Fibroblast of skin of back (primary cell): ENCODE measurements at regions not wholly inside any gene's neighbourhood (a gene's known extent, or its start where the extent isn't known, plus 50 kb on each side); places are given as distances from the start of the nearest gene placed in this dataset.
"Not testable (repeated sequence)": the region's sequence is repeated elsewhere in the genome, so short reads cannot be mapped to it uniquely, and the experiment has no call there.

Experiments
- DNase-seq: peaks from one replicate; pipeline ENCODE4 v3.0.0-alpha.2; 2013

DNA sequence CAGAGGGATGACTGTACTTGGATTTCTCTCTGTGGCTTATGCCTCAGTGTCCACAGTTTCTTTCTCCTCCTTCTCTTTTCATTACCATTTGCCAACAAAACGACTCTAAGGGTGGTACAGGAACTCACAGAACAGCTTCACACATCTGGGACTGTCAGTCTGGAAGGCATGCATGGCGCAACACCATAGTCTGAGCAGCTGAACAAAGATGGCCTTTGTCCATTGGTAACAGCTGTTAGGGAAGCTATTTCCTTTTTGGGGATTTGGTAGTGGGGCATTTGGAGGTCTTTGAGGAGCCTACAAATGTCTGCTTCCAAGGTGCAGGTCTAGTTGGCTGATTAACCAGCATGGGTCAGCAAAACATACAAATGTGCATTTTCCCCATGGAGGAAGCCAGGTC lies 81.4 kb upstream of the PCDH8 start:
- no peak for DNase-seq

DNA sequence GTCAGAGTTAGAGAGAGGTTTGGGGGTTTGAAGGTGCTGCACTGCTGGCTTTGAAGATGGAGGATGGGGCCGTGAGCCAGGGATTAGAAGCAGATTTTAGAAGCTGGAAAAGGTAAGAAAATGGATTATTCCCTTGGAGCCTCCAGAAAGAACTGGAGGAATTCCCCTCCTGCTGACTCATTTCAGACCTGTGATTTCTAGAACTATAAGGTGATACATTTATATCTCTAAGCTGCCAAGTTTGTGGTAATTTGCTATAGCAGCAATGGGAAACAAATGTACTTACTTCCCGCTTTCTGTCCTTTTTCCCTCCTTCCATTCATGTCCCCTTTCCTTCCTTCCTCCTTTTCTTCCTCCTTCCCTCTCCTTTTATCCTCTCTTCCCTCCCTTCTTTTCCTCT lies 78.5 kb upstream of the PCDH8 start:
- no peak for DNase-seq

DNA sequence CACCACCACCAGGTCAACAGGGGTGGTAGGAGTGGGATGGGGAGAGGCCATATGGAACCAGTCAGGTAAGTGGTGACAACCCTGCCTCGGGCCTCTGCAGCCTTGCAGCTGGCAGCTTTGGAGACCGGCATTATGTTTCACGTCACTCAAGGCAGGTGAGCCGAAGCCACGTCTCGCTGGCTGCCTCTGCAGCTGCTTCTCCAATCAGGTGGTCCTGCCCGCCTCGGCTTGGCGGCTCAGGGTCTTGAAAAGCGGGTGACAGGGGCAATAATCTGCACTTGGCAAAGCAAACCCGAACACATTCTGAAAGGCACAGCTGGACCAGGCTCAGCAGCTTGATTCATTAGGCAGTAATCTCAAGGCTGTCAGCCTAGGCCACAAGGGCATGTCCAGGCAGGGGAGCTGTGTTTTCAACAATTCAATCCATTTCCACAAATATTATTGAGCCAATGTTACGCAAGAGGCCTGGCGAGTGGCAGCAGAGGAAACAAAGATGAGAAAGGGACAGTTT lies 77.4 kb upstream of the PCDH8 start:
- no peak for DNase-seq

DNA sequence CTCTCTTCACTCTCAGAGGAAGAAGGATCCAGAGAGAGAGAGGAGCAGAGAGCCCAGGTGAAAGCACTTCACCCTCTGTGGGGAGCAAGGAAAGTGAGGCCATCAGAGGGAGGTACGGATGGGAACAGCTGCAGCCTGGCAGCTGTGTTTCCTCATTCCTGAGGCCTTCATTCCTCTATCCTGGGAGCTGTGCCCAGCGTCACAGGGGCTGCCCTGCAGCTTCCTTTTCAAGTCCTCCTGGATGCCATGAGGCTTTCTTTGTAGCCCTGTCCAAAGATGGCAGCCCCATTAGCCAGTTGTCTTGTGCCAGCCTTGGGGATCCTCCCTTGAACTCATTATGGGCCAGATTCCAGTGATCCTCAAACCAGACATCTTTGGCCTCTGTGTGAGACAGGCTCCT lies 76.8 kb upstream of the PCDH8 start:
- no peak for DNase-seq

DNA sequence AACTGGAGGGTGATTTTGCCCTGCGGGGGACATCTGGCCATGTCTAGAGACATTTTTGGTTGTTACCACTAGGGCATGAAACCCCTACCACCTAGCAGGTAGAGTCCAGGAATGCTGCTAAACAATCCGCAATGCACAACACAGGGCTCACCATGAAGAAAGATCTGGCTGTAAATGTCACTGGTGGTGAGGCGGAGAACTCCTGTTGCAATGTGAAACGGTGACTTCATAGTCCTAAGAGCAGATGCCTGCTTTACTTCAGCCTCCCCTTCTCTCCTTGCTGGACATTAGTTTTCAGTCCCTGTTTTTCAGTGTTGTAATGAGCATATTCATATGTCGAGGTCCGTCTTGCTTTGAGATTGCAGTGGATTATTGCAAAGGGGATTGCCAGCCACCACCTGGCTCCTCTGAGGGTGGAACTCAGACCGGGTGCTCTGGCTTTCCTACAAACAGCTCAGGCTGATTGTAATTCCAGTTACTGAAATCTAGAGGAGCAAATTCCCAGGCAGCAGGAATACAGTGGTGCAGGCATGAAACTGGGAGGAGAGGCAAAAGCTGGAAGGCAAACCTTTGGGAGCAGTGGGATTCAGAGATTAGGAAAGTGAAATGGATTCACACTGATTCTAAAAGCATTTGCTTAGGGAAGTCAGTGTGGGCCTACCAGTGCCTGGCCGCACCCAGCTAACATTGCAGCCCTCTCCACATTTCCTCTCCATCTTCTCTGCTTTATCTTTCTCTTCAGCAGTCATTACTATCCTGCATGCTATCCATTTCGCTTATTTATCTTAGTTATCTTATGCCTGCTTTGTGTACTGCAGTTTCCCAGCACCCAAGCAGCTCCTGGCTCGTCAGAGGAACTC lies 76.1 kb upstream of the PCDH8 start:
- no peak for DNase-seq

DNA sequence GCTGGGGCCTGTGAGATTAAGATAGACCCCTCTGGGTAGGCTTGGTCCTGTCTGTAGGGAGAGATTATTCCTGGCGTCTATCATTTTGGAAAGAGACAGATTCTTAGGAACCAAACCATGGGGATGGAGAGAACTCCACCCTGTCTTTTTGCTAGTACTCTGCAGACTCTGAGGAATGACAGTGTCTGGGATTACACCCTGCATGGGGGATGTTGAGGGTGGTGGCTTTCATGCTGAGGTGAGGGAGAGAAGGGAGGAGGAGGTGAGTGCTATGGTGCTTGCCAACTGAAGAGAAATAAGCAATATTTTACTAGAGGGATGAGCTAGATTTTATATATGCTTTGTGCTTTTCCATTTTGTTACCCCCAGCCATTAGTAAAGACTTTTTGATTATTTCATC lies 74.5 kb upstream of the PCDH8 start:
- no peak for DNase-seq

DNA sequence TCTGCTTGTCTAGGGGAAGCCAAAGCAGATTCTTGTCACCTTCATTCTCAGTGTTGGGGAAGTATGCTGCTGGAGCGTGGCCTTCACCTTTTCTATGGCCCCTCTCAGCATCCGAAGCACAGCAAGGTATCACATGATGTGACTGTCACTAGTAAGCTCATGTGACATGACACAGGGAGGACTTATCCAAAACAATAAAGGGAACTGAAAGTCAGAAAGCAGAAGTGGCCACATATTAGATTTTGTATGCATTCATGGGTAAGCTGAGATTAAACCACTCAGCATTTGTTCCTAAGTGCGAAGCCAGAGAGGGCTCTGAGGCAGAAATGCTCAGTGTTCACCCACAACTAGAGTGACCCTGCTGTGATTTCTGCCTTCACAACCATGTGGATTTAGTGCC lies 72.8 kb upstream of the PCDH8 start:
- no peak for DNase-seq

DNA sequence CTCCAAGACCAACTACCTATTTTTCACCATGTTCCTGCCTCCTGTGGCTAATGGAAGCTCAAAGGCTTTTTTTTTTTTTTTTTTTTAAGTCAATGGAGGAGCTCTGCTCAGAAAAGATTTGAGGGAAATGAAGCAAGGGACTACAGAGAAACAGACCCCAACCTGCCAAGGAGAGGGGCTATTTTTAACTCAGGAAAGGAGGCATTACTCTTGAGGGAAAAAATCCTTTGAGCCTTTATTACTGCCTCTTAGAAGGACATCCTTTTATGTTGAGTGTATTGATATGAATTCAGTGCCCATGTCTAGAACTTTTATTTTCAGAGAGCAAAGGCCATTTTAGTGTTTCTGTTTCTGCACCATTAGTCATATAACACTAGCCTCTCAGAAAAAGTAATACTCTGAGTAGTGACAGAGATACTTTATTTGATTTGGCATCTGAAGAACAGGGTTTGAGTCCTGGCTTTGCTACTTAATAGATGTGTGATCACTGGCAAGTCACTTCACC lies 68.1 kb upstream of the PCDH8 start:
- DNase-seq = no peak

DNA sequence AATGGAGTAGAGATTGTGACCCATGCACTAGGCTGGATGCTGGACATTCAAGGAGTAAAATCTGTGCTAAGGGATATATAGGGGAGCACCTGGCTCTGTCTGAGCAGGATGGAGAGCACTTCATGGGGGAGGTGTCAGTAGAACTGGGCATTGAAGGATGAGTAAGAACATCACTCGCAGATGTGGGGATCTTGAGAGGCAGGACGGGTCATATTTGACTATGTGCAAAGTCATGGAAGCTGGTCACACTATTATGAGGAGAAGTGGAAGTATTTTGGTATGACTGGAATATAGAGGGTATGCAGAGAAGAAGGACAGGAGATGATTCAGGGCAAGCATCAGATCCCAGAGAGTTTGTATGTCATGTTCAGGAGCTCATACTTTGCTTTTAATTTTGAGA lies 62.9 kb upstream of the PCDH8 start:
- DNase-seq = no peak

DNA sequence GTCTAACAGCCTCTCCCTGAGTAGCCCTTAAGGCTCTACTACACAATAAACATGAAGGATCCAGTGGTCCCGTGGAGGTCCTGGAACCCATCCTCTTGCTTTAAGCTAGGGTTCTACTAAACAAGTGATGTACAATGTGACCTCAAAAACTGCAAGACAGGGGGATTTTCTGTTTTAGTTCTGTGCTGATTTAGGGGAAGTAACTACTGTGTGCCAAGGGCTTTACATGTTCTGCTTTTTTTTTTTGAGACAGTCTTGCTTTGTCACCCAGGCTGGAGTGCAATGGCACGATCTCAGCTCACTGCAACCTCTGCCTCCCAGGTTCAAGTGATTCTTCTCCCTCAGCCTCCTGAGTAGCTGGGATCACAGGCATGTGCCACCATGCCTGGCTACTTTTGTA lies 61.9 kb upstream of the PCDH8 start:
- DNase-seq = not testable (repeated sequence)

DNA sequence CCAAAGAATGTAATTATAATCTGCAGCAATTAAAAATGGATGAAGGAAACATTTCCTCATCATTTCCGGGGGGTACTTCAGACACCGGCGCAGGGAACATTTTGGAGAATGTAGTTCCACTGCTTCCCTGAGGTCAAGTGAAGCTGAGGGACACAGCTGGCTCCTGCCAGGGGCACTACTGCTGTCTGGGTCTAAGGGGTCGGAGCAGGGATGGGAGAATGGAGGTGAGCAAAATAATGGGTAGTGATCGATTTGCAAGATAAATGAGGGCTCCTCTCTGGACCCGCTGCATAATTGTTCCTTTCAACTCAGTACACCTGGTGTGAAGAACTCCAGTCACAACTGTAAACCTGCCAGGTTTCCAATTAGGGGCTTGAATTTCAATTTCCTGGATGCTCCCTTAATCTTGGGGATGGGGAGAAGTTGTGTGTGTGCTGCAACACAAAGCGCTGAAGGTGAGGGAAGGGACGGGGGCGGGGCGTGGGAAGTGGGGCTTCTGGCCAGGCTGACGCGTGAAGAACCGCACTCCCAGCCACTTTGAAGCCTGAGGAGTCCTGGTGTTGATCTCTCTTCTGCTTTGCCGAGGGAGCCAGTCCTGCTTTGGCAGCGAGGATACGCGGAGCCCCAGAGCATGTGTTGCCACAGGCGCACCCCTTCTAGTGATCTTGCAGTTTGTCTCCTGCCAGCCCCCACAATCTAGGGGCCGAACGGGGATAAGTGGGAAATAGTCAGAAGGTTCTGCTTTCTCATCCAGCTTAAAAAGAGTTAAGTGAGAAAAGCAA lies 57.9 kb upstream of the PCDH8 start:
- DNase-seq = no peak

DNA sequence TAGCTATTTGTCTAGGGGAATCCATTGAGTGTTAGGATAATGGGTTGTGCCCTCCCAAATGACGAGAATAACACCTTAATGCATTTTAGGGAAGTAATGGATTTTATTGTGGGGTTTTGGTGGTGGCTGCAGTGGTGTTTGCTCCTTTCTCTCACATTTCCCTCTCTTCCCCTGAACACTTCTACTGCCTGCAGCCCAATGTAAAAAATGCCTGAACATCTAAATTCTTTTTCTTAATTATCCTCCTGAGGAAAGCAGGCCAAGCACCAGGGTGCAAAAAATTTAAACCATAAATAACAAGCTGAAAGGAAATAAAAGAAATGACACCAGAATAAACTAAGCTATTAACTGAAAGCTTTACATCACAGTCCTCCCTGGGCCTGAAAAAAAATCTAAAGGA lies 57.3 kb upstream of the PCDH8 start:
- DNase-seq = no peak

DNA sequence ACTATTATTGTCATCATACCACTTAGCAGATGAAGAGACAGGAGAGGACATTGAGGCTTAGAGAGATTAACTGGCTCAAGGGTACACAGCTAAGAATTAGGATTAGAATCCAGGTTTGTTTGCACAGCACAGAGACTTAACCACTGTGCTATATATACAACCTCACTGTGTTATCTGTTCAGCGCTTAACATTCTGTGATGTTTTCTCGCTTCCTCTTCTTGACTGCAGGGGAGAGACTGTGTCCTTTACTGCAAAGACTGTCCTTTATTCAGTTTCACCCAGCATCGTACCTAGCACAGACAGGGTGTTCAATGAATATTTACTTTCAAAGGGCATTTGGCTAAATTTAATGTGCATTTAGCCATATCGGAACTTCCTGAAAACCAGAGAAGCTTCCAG lies 54.9 kb upstream of the PCDH8 start:
- no peak for DNase-seq

DNA sequence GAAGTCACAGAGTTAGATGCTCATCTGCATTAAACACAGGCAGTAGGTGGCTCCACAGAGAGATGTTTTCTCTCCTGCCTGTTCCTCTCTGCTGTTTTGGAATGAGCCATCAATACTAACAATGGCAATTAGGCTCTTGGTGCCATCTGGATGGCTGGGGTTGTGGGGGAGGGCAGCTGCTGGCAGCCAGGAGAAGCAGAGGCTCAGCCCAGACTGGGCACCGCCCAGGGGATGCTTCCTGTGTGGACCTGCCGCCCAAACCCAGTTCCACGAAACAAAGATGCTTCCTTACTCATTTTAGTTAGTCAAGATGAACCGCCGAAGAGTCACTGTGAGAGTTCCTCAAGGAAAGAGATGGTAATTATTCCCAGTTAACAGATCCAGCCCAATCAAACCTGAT lies 50.8 kb upstream of the PCDH8 start:
- DNase-seq = no peak
